ENCODE measurements at regions not wholly inside any gene's neighbourhood (a gene's known extent, or its start where the extent isn't known, plus 50 kb on each side); places are given as distances from the start of the nearest gene placed in this dataset.
"Not testable (repeated sequence)": the region's sequence is repeated elsewhere in the genome, so short reads cannot be mapped to it uniquely, and the experiment has no call there.

GRCh38 chr6:125432963-125433362 lies 131.2 kb upstream of the HDDC2 start:
- DNase-seq: no peak

DNA sequence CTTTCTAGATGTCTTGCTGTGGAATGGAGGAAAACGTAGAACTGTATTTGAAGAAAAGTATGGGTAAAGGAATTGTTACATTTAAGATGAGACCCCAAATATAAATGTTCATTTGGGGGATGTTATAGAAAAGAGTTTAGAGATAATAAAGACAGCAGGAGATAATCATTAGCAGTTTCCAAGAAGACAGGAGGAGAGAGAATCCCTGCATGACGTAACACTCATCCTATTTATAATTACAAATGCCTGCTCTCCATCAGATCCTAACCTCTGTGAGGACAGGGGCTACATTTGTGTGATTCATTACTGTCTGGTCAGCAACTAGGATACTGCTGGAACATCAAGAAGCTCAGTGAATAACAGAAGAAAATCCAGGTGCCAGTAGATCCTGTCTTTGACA lies 133.0 kb upstream of the HDDC2 start:
- no peak for DNase-seq

- DNase-seq: no peak
Observed at GRCh38 chr6:125439512-125439911, 137.7 kb upstream of the HDDC2 start.

GRCh38 chr6:125444006-125444923 lies 142.5 kb upstream of the HDDC2 start:
- DNase-seq: no peak

- DNase-seq: no peak
Observed at GRCh38 chr6:125445054-125445453, 143.3 kb upstream of the HDDC2 start.

GRCh38 chr6:125446011-125446410 lies 144.2 kb upstream of the HDDC2 start:
- DNase-seq: no peak

DNA sequence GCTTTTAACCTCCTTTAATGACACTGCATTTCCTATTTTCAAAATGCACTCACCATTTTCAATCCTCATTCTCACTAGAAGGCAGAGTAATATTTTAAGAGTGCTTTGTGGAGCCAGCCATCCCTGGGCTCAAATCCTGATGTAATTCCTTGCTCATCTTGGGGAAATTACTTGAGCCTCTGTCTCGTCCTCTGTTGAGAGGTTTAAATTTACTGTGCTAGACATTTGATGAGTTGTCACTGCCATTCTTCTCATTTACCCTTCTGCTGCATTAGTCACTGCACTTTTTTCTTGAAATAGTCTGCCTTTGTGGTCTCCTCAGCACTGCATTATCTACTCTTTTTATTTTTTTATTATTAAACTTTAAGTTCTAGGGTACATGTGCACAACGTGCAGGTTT lies 150.0 kb upstream of the HDDC2 start:
- no peak for DNase-seq

DNA sequence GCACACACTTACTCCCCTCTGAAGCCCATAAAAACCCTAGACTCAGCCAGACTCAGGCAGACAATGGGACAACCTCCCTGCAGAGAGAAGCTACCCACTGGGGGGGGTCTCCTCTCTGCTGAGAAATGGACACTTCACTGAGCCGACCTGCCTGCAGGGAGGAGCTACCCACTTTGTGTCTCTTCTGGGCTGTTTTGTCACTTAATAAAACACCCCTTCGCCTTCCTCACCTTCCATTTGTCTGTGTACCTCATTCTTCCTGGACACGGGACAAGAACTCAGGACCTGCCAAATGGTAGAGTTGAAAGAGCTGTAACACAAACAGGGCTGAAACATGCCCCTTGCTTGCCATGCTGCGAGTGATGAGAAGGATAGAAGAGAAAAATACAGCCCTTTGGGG lies 151.7 kb upstream of the HDDC2 start:
- no peak for DNase-seq

GRCh38 chr6:125454351-125454750 lies 152.6 kb upstream of the HDDC2 start:
- DNase-seq: no peak

GRCh38 chr6:125458493-125458892 lies 156.7 kb upstream of the HDDC2 start:
- not testable (repeated sequence) for DNase-seq

DNA sequence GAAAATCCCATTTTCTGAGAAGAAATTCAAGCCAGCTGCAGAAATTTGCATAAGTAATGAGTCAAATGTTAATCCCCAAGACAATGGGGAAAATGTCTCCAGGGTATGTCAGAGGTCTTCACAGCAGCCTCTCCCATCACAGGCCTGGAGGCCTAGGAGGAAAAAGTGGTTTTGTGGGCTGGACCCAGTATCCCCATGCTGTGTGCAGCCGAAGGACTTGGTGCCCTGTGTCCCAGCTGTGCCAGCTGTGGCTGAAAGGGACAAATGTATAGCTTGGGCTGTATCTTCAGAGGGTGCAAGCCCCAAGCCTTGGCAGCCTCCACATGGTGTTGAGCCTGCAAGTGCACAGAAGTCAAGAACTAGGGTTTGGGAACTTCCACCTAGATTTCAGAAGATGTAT lies 163.6 kb upstream of the HDDC2 start:
- DNase-seq: not testable (repeated sequence)

DNA sequence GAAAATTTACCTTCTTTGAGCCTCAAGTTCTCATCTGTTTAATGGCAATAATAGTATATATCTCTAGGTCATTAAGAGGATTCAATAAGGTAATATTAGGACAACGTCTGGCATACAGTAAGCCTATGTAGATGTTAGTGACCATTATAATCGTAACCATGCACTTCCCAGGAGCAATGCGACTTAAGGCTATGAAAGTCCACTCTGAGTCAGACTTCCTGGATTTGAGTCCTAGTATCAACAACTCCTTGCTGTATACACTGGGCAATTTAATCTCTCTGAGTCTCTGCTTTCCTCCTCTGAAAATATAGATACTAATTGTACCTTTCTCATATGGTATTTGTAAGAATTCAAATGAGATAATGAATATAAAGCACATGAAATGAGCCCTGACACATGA lies 168.1 kb upstream of the HDDC2 start:
- no peak for DNase-seq

DNA sequence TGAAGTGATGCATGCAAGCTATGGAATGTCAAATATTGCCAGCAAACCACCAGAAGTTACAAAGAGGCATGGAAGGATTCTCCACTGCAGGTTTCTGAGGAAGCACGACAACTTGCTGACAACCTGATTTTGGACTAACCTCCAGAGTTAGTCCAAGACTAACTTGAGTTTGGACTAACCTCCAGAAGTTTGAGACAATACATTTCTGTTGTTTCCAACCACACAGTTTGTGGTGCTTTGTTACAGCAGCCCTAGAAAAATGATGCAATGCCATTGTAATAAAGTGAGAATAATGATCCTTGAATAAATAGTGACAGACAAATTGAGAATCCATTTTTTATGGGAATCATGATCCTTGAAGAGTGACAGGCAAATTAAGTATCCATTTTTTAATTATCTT lies 169.9 kb upstream of the HDDC2 start:
- no peak for DNase-seq

GRCh38 chr6:125474061-125474460 lies 172.3 kb upstream of the HDDC2 start:
- no peak for DNase-seq

GRCh38 chr6:125477156-125477555 lies 175.4 kb upstream of the HDDC2 start:
- no peak for DNase-seq

- DNase-seq: no peak
Observed at GRCh38 chr6:125477844-125478243, 176.1 kb upstream of the HDDC2 start.

DNA sequence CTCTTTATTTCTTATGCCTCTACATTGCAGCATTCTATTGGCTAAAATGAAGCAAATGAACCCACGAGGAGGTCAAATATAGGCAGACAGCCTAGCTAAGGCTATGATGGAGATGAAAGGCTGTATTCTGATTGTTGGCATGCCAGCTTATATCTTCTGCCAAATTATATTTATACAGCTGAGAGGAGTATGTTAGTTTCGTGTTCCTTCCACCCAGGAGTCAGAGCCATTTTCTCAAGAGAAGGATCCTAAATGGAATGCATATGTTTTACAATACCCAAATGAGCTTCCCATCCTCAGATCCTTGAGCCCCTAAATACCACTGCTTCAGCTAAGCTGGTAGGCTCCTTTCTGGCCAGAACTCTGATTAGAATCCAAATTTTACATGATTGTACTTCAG lies 178.4 kb upstream of the HDDC2 start:
- no peak for DNase-seq

DNA sequence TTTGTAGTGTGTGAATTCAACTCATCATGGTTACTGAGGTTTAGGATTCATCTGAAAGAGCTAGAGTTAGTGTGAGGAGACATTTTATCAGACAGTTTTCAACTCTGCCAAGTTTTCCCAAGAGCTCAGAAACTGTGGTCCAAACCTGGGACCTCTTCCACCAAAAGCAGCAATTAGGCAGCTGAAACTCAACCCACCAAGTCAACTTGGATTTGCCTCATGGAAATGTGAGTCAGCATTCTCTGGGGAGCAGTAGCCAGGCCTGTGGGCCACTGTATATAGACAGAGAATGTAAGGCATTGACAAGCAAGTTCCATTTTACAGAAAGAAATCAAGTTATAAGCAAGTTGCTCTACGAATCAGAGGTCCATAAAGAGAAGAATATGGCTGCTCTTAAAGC lies 178.8 kb upstream of the HDDC2 start:
- DNase-seq: no peak

DNA sequence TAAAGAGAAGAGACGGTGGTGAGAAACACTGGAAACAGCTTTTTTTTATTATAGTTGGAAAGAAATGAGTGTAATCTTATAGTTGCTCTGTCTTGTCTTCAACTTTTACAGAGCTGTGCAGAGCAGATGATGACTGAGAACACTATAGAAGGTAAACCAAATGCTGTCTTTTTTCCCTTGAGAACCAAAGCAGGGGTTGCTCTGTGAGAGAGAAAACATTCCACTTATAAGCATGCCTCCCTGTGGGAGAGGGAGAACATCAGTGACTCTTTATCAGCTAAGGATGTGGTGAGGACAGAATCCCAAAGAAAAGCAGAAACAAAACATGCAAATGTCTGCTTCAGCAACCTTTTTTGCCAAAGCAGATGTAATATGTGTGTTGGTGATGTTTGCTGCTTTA lies 179.3 kb upstream of the HDDC2 start:
- DNase-seq: no peak

GRCh38 chr6:125485757-125486156 lies 184.0 kb upstream of the HDDC2 start:
- no peak for DNase-seq

DNA sequence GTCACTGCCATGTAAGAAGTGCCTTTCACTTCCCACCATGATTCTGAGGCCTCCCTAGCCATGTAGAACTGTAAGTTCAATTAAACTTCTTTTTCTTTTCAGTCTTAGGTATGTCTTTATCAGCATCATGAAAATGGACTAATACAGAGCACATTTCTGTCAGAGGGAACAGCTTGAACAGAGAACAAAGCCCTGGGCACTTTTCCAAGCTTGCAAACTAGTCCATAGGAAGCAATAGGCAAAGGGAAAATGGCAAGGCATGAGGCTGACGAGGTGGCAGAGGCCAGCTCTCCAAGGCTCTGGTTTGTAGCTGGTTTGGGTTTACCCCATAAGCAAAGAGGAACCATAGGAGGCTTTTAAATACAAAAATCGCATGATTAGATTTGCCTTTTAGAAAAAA lies 185.1 kb upstream of the HDDC2 start:
- DNase-seq: no peak

GRCh38 chr6:125489579-125490285 lies 188.0 kb upstream of the HDDC2 start:
- no peak for DNase-seq

- no peak for DNase-seq
Observed at GRCh38 chr6:125491860-125492618, 190.3 kb upstream of the HDDC2 start.

DNA sequence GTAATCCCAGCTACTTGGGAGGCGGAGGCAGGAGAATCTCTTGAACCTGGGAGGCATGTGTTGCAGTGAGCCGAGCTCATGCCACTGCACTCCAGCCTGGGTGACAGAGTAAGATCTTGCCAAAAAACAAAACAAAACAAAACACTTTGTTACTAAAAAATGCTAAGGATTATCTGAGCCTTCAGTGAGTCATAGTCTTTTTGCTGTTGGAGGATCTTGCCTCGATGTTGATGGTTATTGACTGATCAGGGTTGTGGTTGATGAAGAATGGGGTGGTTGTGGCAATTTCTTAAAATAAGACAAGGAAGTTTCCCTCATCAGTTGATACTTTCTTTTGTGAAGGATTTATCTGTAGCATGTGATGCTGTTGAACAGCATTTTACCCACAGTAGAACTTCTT lies 196.8 kb upstream of the HDDC2 start:
- DNase-seq: no peak

Measured in NCI-H774 (cell line).